ENCODE measurements at regions not wholly inside any gene's neighbourhood (a gene's known extent, or its start where the extent isn't known, plus 50 kb on each side); places are given as distances from the start of the nearest gene placed in this dataset.
"Not testable (repeated sequence)": the region's sequence is repeated elsewhere in the genome, so short reads cannot be mapped to it uniquely, and the experiment has no call there.

- not testable (repeated sequence) for DNase-seq
These were observed 130.9 kb upstream of the ZNF746 start for GRCh38 chr7:149628361-149629149.

GRCh38 chr7:149627911-149628310 lies 130.3 kb upstream of the ZNF746 start:
- DNase-seq: no peak

DNA sequence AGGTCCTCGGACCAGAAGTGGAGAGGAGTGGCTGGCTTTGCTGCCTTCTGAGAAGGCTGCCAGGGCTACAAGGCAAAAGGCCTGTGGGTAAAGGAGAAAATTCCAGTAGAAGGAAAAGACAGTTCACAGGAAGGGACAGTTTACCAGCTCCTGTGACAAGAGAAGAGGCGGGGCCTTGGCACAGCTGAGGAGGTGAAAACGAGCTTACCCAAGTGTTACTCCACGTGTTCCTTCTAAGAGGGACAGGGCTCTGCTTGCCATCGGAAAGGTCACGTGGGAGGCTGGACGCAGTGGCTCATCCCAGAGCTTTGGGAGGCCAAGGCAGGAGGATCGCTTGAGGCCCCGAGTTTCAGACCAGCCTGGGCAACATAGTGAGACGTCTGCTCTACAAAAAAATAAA lies 129.4 kb upstream of the ZNF746 start:
- no peak for DNase-seq

- DNase-seq: no peak
These were observed 128.4 kb upstream of the ZNF746 start for GRCh38 chr7:149625947-149626392.

DNA sequence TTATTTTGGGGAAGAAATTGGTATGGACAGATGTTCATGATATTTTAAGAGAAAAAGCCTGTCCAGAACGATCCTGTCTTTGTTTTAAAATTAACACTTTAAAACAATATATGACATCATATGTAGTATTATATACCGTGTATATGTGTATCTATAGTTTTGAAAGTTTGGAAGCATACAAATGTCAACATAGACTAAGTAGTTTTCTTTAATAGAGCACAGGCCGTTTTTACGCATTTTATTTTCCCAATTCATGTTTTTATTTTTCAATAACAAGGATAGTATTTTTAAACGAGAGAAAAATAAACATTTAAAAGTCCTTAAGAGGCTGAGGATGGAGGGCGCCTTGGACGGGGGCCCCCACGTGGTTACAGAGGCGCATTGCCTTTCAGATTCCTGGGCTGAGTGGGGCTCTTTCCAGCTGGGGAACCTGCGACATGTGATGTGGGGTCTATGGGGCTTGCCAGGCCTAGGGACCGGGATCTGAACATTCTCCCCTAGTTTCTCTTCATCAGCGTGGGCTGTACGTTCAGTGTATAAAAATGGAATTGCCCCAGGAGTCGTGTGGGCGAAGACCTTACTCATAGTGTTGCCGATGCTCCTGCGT lies 127.8 kb upstream of the ZNF746 start:
- peak; percentile 56 for DNase-seq

GRCh38 chr7:149624419-149625339 lies 127.1 kb upstream of the ZNF746 start:
- DNase-seq: peak; percentile 89

DNA sequence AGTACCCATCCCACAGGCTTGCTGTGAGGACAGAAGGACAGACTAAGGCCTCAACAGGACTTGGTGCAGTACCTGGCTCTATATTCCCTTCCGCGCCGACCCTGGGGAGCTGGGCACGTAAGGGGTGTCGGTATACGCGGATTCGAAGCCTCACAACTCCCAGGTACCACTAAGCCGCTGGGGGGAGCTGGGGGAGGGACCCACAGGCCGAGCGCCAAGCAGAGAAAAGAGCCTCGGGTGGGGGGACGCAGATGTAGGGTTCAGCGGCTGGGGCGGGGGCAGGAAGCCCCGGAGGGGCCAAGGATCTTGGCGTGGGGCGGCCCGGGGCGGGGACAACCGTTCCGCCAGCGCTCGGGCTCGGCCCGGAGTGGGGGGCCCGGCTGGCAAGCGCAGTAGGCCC lies 126.4 kb upstream of the ZNF746 start:
- DNase-seq: peak; percentile 36

DNA sequence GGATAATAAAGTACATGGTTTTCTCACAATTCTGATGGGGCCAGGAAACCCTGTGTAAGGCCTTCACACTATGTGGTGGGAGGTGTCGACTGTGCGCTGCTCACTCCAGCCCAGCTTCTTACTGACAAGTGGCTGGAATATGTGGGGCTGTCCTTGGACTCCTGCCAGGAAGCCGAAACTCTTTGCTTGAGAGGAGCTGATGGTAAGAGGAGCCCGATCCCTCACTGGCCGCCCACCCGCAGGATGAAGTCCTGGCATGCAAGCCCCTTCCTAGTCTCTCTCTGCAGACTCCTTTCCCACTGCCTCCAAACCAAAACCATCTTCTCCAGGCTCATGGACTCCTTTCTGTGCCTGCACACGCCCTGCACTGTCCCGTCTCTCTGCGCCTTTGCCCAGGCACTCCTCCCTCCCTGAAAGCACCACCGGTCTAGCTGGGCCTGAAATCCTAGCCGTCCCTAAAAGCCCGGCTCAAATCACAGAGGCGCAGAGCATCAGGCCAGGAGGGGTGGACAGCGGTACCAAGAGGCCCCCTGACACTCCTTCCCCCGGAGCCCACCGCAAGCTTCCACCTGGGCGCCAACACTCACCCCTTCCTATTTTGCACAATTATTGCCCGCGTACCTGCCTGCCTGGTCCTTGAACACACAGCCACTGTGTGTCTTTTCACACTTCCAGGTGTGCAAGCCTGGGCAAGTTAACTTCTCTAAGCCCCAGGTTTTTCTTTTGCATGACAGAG lies 125.8 kb upstream of the ZNF746 start:
- not testable (repeated sequence) for DNase-seq

DNA sequence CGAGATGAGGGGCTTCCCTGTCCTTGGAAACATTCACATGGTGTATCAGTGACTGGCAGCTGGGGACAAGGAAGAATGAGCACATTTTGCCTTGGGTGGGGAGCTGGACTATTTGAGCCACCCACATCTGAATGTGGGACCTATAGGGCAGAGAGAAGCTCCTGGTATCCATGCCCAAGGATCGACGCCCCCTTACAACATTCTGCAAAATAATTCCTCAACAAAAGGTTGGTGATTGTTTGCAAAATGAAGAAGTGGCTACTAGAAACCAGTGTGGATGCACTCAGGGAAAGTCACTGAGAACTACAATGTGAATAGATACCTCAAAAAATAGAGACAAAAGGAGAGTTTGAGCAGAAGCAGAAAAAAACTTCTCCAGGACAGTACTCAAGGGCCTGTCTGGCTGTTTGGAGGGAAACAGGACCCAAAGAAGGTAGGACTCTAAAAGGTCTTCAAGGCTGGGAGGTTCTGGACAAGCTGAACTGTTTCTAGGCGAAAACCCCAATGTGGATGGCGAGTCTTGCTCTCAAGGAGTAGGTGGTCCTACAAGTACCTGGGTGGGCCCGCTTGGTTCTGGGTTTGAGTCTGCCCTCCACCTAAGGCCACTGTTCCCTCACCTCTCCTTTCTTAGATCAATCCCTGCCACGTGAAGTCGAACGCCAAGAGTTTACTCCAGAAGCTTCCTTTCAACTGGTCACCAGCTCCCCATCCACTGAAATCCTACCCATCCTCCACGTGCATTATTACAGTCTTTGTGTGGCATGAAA lies 125.0 kb upstream of the ZNF746 start:
- DNase-seq: no peak

DNA sequence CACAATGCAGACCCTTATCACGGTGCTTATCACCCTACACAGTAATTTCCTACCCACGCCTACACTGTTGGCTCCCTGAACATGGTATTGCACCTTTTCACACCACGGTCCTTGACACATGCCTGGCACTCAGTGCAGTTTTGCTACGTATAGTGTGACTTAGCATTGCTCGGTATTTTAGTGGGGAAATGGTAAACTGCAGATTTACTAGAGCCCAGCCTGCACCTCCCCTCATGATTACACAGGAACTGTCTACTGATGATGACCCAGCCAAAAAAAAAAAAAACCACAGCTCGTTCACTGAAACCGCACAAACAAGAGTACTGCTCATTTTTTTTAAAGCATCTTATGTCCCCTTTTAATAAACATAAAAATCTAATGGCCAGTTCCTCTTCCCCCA lies 124.2 kb upstream of the ZNF746 start:
- no peak for DNase-seq

DNA sequence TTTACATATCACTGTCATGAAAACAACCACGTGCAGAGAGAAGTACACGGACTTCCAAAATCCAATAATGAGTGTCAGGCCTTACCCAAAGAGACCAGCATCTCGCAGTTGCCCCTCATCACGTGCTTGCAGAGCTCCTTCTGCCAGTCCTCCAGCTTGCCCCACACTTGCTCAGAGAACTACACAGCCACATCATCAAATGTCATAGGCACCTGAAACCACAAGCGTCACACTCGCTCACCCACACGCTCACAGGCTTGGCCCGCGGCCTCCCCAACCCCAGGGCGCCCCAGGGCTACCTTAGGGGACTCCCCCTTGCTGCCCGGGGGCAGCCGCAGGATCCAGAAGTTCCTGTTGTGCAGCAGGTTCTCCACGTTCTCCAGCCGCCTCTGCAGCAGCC lies 123.4 kb upstream of the ZNF746 start:
- DNase-seq: peak; percentile 38

GRCh38 chr7:149616898-149617297 lies 119.3 kb upstream of the ZNF746 start:
- no peak for DNase-seq

DNA sequence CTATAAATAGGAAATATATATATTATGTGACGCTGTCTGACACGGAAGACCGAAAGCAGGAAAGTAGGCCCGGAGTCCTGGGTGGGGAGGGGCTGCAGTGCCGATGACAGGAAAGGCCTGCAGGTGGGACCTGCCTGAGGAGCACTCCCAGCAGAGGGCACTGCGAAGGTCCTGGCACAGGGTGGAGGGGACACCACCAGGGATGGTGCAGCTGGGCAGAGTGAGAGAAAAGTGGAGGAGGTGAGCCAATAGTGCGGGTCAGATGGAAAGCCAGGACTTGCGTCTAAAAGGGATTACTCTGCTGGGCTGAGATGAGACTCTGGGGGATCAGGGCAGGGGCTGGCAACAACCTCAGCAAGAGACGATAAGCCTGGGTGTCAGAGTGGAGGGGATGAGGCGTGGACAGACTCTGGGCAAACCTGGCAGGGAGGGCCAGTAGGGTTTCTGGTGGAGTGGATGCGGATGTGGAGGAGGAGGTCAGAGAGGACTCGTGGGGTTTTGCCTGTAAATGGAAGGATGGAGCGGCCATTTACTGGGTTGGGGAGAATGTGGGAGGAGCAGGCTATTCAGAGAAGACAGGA lies 118.2 kb upstream of the ZNF746 start:
- DNase-seq: no peak

DNA sequence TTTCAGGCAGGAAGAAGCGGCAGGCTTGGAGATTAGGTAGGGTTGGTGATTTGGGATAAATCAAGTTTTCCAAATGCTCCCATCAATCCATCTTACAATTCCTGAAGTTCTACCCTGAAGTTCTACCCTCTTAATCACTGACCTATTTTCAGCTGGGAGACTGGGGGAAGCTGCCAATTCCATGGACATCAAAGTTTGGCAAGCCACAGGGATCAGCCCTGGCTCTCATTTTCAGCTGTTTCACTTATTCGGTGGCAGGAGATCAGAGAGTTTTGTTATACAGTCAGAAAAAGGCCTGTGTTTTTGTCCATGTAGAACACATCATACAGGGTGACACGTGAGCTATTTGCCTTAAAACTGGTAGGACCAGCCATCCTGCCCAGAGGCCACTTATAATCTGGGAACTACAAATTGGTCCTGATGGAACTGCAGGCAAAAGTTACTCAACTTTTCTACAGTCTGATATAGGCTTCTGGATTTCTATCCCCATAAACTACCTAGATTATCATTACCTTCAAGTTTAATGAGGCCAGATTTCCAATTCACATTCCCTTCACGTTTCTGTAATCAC lies 112.9 kb upstream of the ZNF746 start:
- no peak for DNase-seq

DNA sequence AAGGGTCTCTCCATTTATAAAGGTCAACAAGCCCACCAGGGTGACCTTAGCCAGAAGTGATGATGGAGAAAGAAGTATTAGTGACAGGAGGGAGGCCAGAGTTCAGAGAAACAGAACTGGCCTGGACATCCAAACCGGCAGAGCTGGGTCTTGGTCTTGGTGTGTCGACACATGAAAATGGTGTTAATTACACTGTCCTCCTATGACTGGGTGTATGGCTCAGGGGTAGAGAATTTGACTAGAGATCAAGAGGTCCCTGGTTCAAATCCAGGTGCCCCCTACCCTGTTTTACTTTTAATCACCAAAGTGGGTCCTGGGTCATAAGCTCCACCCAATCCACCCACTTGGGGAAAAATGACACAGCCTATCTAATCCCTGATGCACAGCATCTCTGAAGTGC lies 110.6 kb upstream of the ZNF746 start:
- DNase-seq: no peak

GRCh38 chr7:149607683-149608082 lies 110.1 kb upstream of the ZNF746 start:
- DNase-seq: no peak

DNA sequence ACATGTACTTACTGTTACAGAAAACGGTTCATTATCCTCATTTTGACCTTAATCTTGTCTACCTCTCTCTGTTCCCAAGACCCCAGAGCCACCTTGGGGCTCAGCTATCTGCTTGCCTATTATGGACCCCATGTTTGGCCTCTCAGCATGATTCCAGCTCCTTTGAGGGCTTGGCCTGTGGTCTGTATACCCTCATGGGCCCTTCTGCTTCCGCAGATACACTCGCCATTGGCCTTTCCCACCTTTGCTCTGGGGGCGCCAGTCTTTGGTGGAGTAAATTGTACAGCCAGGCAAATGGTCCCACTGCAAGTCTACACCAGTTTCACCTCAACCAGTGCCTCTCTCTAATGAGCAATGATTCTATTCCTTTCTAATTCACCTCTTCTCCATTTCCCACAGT lies 109.2 kb upstream of the ZNF746 start:
- DNase-seq: no peak

GRCh38 chr7:149605696-149606095 lies 108.1 kb upstream of the ZNF746 start:
- no peak for DNase-seq

GRCh38 chr7:149604521-149604920 lies 106.9 kb upstream of the ZNF746 start:
- no peak for DNase-seq

DNA sequence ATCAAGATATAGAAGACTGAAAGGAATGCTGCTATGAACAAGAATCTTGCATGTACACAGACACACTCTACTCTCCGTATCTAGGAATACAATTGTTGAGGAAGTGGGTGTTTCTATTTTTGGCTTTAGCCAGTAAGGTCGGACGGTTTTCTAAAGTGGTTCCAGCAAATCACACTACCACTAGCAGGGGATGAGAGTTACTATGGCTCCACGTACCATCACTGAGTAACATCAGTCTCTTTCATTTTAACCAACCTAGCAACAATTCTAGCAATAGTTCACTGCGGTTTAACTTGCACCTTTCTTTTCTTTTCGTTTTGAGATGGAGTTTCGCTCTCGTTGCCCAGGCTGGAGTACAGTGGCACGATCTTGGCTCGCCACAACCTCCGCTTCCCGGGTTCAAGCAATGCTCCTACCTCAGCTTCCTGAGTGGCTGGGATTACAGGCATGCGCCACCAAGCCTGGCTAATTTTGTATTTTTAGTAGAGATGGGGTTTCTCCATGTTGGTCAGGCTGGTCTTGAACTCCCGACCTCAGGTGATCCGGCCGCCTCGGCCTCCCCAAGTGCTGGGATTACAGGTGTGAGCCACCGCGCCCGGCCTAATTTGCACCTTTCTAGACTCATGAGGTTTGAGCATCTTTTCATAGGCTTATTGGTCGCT lies 103.2 kb upstream of the ZNF746 start:
- DNase-seq: peak; percentile 24

Data from stimulated activated CD4-positive, alpha-beta T cell treated with anti-CD3 and anti-CD28 coated beads, Interleukin-12 subunit alpha, Interleukin-12 subunit beta, amount 100 ng/mL, for 4 hours (primary cell).